ENCODE measurements at regions not wholly inside any gene's neighbourhood (a gene's known extent, or its start where the extent isn't known, plus 50 kb on each side); places are given as distances from the start of the nearest gene placed in this dataset.
"Not testable (repeated sequence)": the region's sequence is repeated elsewhere in the genome, so short reads cannot be mapped to it uniquely, and the experiment has no call there.

- DNase-seq: no peak
Observed at GRCh38 chr1:203559523-203559922, 65.6 kb downstream of the OPTC start.

GRCh38 chr1:203561761-203562160 lies 64.9 kb upstream of the ATP2B4 start:
- not testable (repeated sequence) for DNase-seq

GRCh38 chr1:203563291-203563690 lies 63.3 kb upstream of the ATP2B4 start:
- DNase-seq: no peak

GRCh38 chr1:203564024-203564423 lies 62.6 kb upstream of the ATP2B4 start:
- DNase-seq: no peak

GRCh38 chr1:203565049-203565448 lies 61.6 kb upstream of the ATP2B4 start:
- no peak for DNase-seq

- no peak for DNase-seq
Observed at GRCh38 chr1:203565981-203566380, 60.7 kb upstream of the ATP2B4 start.

GRCh38 chr1:203566966-203567365 lies 59.7 kb upstream of the ATP2B4 start:
- not testable (repeated sequence) for DNase-seq

GRCh38 chr1:203567596-203567995 lies 59.0 kb upstream of the ATP2B4 start:
- DNase-seq: peak in 1 of 2 experiments; percentile 20

- no peak for DNase-seq
Observed at GRCh38 chr1:203569490-203570318, 56.9 kb upstream of the ATP2B4 start.

- DNase-seq: no peak
Observed at GRCh38 chr1:203570805-203571204, 55.8 kb upstream of the ATP2B4 start.

GRCh38 chr1:203571661-203572060 lies 55.0 kb upstream of the ATP2B4 start:
- DNase-seq: no peak

- DNase-seq: no peak
Observed at GRCh38 chr1:203572134-203572625, 54.5 kb upstream of the ATP2B4 start.

GRCh38 chr1:203573730-203574129 lies 52.9 kb upstream of the ATP2B4 start:
- no peak for DNase-seq
